SH-SY5Y (cell line): ENCODE measurements at regions not wholly inside any gene's neighbourhood (a gene's known extent, or its start where the extent isn't known, plus 50 kb on each side); places are given as distances from the start of the nearest gene placed in this dataset.

ENCODE experiments used
- GATA2 ChIP-seq: IDR thresholded peaks from 2 replicates; pipeline ENCODE4 v1.6.1; 2011; ENCODE audit warnings: mild to moderate bottlenecking, low read depth, low read length
- GATA3 ChIP-seq: IDR thresholded peaks from 2 replicates; pipeline ENCODE4 v1.6.1; 2011; ENCODE audit warnings: low read depth, mild to moderate bottlenecking, low read length, moderate library complexity

GRCh38 chr5:73323466-73323865, 125.1 kb downstream of the FOXD1 start:
- TF ChIP-seq GATA2 (no peak), GATA3 (no peak)
